ENCODE measurements at regions not wholly inside any gene's neighbourhood (a gene's known extent, or its start where the extent isn't known, plus 50 kb on each side); places are given as distances from the start of the nearest gene placed in this dataset.

DNA sequence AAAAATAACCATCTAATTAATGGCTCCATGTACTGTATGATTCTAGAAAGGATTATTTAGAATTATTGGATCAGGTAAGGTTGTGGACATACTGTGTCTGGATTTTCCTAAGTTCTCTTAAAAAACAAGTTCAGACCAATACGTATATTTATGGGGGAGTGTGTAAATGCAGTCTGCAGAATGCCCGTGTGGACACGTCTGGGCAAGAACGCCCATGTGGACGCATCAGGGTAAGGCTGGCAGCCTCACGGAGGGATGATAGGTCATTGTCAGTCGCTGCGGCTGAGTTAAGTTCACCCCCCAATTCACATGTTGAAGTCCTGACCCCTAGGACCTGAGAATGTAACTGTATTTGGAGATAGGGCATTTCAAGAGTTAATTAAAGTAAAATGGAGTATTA is 160.0 kb upstream of the SHH start:
- in situ Hi-C loops (cut with MboI; ENCODE audit: low pct_unique_long_range_greater_than_20kb in 2 of 9, low sequenced_read_pairs in 9 of 9, unreplicated experiment in 9 of 9): no loop called here
- H3K4me1 ChIP-seq (replicated peaks in 1 of 2): no peaks in the 10 kb centered on the region
- no peak overlapping the region for H3K27ac ChIP-seq
- no peak overlapping the region for H3K4me3 ChIP-seq
- WGBS, 10 experiments: 5 to 100% (median 60%) methylated on average over 1 to 5 of the region's 8 CpGs; no CpG with 5 or more reads in 3 of the 10 experiments
- ATAC-seq (replicated peaks in 6 of 8): no peak

- WGBS, 10 experiments: 21 to 81% (median 53%) methylated on average over 3 to 13 of the region's 15 CpGs
- no peaks in the 10 kb centered on the region for H3K4me1 ChIP-seq (replicated peaks in 1 of 2)
These were observed 159.0 kb upstream of the SHH start for GRCh38 chr7:155971180-155971770.

DNA sequence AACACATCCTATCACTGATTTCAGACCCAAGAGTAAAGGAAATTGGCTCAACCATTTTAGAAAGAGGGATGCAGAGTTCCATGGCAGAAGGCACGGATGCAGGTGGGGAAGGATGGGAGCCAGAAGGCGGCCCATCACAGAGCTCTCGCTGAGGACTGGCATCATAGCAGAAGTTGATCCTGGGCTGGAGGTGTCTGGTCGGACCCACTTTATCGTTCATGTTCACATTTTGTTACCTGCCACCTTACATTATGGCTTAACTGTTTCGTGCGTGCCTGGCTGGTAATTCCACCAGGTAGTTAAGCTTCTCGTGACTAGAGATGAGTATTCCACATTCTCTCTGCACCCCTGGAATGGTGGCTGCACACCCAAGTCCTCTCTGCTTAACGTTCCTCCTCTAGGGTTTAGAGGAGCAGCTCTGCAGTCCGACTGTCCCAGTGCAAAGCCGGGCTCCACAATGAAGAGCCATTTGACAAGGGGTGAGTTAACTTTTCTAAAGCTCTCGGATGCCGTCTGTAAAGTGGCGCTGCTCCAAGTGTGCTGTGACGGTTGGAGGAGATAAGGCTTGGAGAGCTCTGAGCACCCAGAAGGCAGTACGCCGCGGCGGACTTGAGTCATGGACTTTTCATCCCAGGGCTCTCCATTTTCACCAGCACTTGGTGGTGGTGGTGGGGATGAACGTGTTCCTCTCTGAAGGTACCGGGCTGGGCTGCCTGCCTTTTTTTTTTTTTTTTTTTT is 157.1 kb upstream of the SHH start:
- no peak for ATAC-seq (replicated peaks in 6 of 8)
- no peaks in the 10 kb centered on the region for H3K4me1 ChIP-seq (replicated peaks in 1 of 2)
- WGBS, 10 experiments: 6 to 93% (median 79%) methylated on average over 2 to 15 of the region's 21 CpGs; no CpG with 5 or more reads in 3 of the 10 experiments
- in situ Hi-C loops (cut with MboI; ENCODE audit: low pct_unique_long_range_greater_than_20kb in 2 of 9, low sequenced_read_pairs in 9 of 9, unreplicated experiment in 9 of 9): no loop called here
- H3K27ac ChIP-seq: no peak overlapping the region
- H3K4me3 ChIP-seq: no peak overlapping the region

More at GRCh38 chr7:155971180-155971770, 159.0 kb upstream of the SHH start:
- in situ Hi-C loops (cut with MboI; ENCODE audit: low pct_unique_long_range_greater_than_20kb in 2 of 9, low sequenced_read_pairs in 9 of 9, unreplicated experiment in 9 of 9): no loop called here
- Histone ChIP-seq H3K4me3 (no peak overlapping the region), H3K27ac (no peak overlapping the region)
- ATAC-seq (replicated peaks in 6 of 8): no peak

GRCh38 chr7:155965010-155965409 is 152.7 kb upstream of the SHH start:
- WGBS, 10 experiments: 43 to 100% (median 77%) methylated on average over 1 to 5 of the region's 7 CpGs; no CpG with 5 or more reads in 7 of the 10 experiments
- H3K27ac ChIP-seq: no peak overlapping the region

DNA sequence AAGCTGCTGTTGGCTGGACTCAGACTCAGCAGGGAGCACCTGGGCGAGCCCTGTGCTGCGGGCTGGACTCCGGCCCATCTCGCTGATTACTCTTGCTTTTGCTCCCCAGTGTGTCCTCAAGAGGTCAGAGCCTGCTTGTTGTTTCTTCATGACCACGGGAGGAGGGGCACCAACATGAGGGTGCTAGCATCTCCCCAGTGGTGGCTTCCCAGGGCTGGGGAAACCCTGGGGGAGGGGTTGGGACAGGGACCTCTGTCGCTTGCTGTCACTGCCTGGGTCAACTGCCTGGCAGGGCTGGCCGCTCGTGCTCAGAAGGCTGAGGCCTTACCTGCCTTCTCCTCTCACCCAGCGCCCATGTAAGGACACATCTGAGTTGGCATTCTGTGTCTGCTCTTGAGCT is 152.3 kb upstream of the SHH start:
- WGBS, 10 experiments: 100% methylated on average over 1 of the region's 9 CpGs; no CpG with 5 or more reads in 9 of the 10 experiments
- Histone ChIP-seq H3K4me3 (no peak overlapping the region), H3K4me1 (replicated peaks in 1 of 2) (no peaks in the 10 kb centered on the region), H3K27ac (no peak overlapping the region)
- ATAC-seq (replicated peaks in 6 of 8): no peak
- in situ Hi-C loops (cut with MboI; ENCODE audit: low pct_unique_long_range_greater_than_20kb in 2 of 9, low sequenced_read_pairs in 9 of 9, unreplicated experiment in 9 of 9): no loop called here

More at GRCh38 chr7:155965010-155965409, 152.7 kb upstream of the SHH start:
- in situ Hi-C loops (cut with MboI; ENCODE audit: low pct_unique_long_range_greater_than_20kb in 2 of 9, low sequenced_read_pairs in 9 of 9, unreplicated experiment in 9 of 9): no loop called here
- ATAC-seq (replicated peaks in 6 of 8): no peak
- H3K4me1 ChIP-seq (replicated peaks in 1 of 2): no peaks in the 10 kb centered on the region
- H3K4me3 ChIP-seq: no peak overlapping the region

- Histone ChIP-seq H3K4me3 (no peak overlapping the region), H3K4me1 (replicated peaks in 1 of 2) (no peaks in the 10 kb centered on the region), H3K27ac (no peak overlapping the region)
- in situ Hi-C loops (cut with MboI; ENCODE audit: low pct_unique_long_range_greater_than_20kb in 2 of 9, low sequenced_read_pairs in 9 of 9, unreplicated experiment in 9 of 9): no loop called here
- ATAC-seq (replicated peaks in 6 of 8): no peak
- 20 to 100% (median 60%) methylated on average over 1 to 7 of the region's 12 CpGs; no CpG with 5 or more reads in 4 of the 10 experiments for WGBS, 10 experiments
These were observed 151.5 kb upstream of the SHH start for GRCh38 chr7:155963771-155964195.

- in situ Hi-C loops (cut with MboI; ENCODE audit: low pct_unique_long_range_greater_than_20kb in 2 of 9, low sequenced_read_pairs in 9 of 9, unreplicated experiment in 9 of 9): no loop called here
- Histone ChIP-seq H3K27ac (no peak overlapping the region), H3K4me1 (replicated peaks in 1 of 2) (no peaks in the 10 kb centered on the region), H3K4me3 (no peak overlapping the region)
- no peak for ATAC-seq (replicated peaks in 6 of 8)
- WGBS, 10 experiments: 0 to 100% (median 60%) methylated on average over 1 to 7 of the region's 8 CpGs; no CpG with 5 or more reads in 4 of the 10 experiments
These were observed 151.1 kb upstream of the SHH start for GRCh38 chr7:155963356-155963755.

DNA sequence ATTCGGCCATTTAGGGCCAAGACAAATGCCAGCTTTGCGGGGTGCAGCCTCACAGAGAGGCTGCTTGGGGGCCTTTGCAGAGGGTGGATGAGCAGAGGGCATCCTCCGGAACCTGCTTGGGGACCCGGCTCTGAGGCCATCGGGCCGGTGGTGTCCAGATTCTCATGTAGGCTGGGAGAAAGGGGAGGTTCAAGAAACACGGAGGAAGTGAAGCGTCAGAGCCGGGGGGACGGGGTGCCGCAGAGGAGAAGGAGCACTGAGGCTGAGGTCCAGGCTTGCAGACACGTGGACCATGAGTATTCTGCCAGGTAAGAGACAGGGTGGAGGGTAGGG is 150.7 kb upstream of the SHH start:
- no peak for ATAC-seq (replicated peaks in 6 of 8)

DNA sequence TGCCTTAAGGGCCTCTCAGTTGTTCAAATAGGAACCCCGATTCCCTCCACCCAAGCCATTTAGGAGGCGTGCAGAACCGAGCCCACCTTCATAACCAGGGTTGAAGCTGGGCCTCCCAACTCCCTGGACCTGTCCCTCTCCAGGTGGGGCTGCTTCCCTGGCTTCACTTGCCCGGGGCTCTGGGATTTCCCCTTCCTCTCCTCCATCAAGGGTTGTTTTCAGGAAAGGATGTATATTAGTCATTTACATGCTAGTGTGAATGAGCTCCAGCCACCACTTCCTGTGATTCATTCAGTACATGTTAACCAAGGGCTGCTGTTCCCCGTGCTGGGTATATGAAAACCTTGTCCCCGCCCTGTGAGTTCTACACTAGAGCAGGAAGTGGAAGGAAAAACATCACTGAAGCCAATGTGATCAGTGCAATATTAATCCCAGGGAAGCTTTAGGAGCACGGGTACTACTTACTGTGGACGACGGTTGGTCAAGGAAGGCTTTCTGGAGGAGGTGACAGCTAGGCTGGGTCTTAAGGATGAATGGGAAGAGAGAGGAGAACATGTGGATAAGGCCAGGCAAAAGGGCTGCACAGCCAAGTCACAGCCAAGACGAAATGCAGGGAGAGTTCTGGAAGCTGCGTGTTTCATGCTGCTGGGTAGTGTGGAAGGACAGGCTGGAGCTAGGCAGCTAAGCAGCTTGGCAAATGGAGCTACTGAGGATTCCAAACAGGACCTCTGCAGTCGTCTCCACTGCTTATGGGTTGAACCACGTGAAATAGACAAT is 150.1 kb upstream of the SHH start:
- 31 to 100% (median 63%) methylated on average over 2 to 6 of the region's 13 CpGs; no CpG with 5 or more reads in 3 of the 10 experiments for WGBS, 10 experiments
- no peaks in the 10 kb centered on the region for H3K4me1 ChIP-seq (replicated peaks in 1 of 2)
- ATAC-seq (replicated peaks in 6 of 8): no peak
- no peak overlapping the region for H3K4me3 ChIP-seq
- H3K27ac ChIP-seq: no peak overlapping the region
- in situ Hi-C loops (cut with MboI; ENCODE audit: low pct_unique_long_range_greater_than_20kb in 2 of 9, low sequenced_read_pairs in 9 of 9, unreplicated experiment in 9 of 9): no loop called here

More for the DNA sequence above, 150.7 kb upstream of the SHH start:
- WGBS, 10 experiments: 10 to 100% (median 49%) methylated on average over 2 to 9 of the region's 12 CpGs; no CpG with 5 or more reads in 4 of the 10 experiments
- no peak overlapping the region for H3K4me3 ChIP-seq
- in situ Hi-C loops (cut with MboI; ENCODE audit: low pct_unique_long_range_greater_than_20kb in 2 of 9, low sequenced_read_pairs in 9 of 9, unreplicated experiment in 9 of 9): no loop called here
- H3K27ac ChIP-seq: no peak overlapping the region
- no peaks in the 10 kb centered on the region for H3K4me1 ChIP-seq (replicated peaks in 1 of 2)

DNA sequence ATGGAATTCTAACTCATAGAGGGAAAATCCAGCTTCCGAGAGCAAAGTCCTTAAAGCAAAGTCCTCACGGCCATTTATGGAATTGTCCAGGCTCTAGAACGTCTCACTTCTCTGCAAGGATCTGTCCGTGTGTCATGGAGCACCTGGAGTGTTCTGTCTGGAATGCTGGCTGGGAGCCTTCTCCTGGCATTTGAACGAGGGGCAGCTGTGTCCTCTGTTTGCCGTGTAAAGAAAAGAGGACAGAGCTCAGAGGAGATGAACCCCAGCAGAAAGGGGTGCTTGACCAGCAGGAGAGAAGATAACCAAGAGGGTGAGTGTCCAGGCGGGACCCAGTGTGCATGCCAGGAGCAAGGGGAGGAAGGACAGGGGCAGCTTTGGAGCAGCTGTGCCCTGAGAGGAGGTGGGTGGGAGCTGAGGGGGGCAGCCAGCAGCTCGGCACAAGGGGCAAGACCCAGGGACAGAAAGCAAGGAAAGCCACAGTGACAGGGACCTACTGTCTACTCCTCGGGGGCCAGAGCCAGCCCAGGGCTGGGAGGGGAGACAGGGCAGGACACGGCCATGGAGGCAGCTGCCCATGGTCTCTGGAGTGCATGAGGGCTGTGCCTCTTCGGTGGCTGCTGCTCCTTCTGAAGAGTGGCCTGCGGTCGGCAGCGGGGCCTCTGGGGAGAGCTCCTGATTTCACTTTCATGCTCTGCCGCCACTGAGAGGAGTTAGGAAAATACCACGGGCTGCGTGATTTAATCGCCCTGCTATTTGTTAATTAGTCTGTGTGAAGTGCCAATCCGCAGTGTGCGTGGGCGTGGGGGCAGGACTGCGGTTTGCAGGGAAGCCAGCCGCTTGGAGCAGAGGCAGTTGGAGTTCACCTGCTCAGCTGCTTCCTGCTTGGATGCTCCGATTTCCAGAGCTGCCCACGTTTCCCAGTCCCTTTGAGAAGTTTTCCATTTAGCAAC is 149.3 kb upstream of the SHH start:
- no peak overlapping the region for H3K4me3 ChIP-seq
- no peaks in the 10 kb centered on the region for H3K4me1 ChIP-seq (replicated peaks in 1 of 2)
- ATAC-seq (replicated peaks in 6 of 8): no peak
- WGBS, 10 experiments: 0 to 79% (median 69%) methylated on average over 1 to 10 of the region's 25 CpGs; no CpG with 5 or more reads in 2 of the 10 experiments
- in situ Hi-C loops (cut with MboI; ENCODE audit: low pct_unique_long_range_greater_than_20kb in 2 of 9, low sequenced_read_pairs in 9 of 9, unreplicated experiment in 9 of 9): no loop called here
- no peak overlapping the region for H3K27ac ChIP-seq

- ATAC-seq (replicated peaks in 6 of 8): no peak
- WGBS, 10 experiments: 0 to 91% (median 78%) methylated on average over 1 to 6 of the region's 13 CpGs; no CpG with 5 or more reads in 2 of the 10 experiments
- in situ Hi-C loops (cut with MboI; ENCODE audit: low pct_unique_long_range_greater_than_20kb in 2 of 9, low sequenced_read_pairs in 9 of 9, unreplicated experiment in 9 of 9): no loop called here
- no peak overlapping the region for H3K27ac ChIP-seq
- H3K4me3 ChIP-seq: no peak overlapping the region
- H3K4me1 ChIP-seq (replicated peaks in 1 of 2): no peaks in the 10 kb centered on the region
These were observed 147.6 kb upstream of the SHH start for GRCh38 chr7:155959894-155960293.

DNA sequence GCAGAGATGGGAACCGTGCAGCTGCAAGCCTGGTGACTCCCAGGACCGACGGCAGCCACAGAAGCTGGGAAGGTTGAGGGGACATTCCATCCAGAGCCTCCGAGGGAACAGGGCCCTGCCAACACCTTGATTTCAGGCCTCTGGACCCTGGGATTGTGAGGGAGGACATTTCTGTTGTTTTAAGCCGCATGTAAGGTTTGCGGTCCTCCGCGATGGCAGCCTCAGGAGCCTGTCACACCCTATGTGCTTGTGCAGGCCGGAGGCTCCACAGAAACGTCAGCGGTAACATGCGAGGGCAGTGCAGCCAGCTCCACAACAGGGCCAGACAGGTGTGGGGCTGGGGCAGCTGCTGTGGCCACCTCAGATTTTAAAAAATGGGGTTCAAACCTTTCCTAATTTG is 144.7 kb upstream of the SHH start:
- in situ Hi-C loops (cut with MboI; ENCODE audit: low pct_unique_long_range_greater_than_20kb in 2 of 9, low sequenced_read_pairs in 9 of 9, unreplicated experiment in 9 of 9): no loop called here
- Histone ChIP-seq H3K4me1 (replicated peaks in 1 of 2) (no peaks in the 10 kb centered on the region), H3K27ac (no peak overlapping the region), H3K4me3 (no peak overlapping the region)
- no peak for ATAC-seq (replicated peaks in 6 of 8)
- 13 to 79% (median 67%) methylated on average over 2 to 8 of the region's 12 CpGs; no CpG with 5 or more reads in 4 of the 10 experiments for WGBS, 10 experiments
